HCT116 (cell line): ENCODE measurements at regions not wholly inside any gene's neighbourhood (a gene's known extent, or its start where the extent isn't known, plus 50 kb on each side); places are given as distances from the start of the nearest gene placed in this dataset.

Experiments used
- ATAC-seq: fragments of 200-7000 bp; cut with Tn5 transposase; 2 replicates; pipeline ENCODE4 v1.9.1; 2020; ENCODE audit warnings: mild to moderate bottlenecking, moderate library complexity
- BruUV-seq: library from RNA; stranded (reverse); fragments of 400-500 nt; replicated peaks from 2 replicates; lab custom pipeline; 2021; lab: Mats Ljungman, UMichigan
- CTCF ChIA-PET: fragments of 300-600 bp; sonication (Branson Sonifier 250); formaldehyde crosslinking; loops from one replicate; lab custom pipeline; 2021; ENCODE audit warnings: antibody characterized with exemption; lab: Charles Lee
- POLR2A ChIA-PET: fragments of 300-600, 350-600 bp; sonication (Branson Sonifier 250); formaldehyde crosslinking; loops from one replicate; lab custom pipeline; 2021; ENCODE audit warnings: antibody characterized with exemption; lab: Charles Lee
- RAD21 ChIA-PET, 2 experiments: fragments of 300-600 bp; sonication (Branson Sonifier 250); formaldehyde crosslinking; loops; one replicate each; lab custom pipeline; 2023; ENCODE audit warnings: low total read pairs in 2 of 2; ENCODE audit not compliant: uncharacterized antibody in 2 of 2, unreplicated experiment in 2 of 2, low non-redundant PET in 1 of 2; lab: Charles Lee
- DNase-seq: peaks from one replicate; pipeline ENCODE4 v3.0.0-alpha.2; 2010; ENCODE audit warnings: low read depth, low spot score
- H2AFZ ChIP-seq: fragments of 200-600 bp; shearing (Covaris generic), sonication (generic); 2 replicates; pipeline ENCODE4 v1.6.1; 2017; ENCODE audit warnings: low read depth, mixed run types, mixed read lengths, antibody characterized with exemption, low read length; ENCODE audit not compliant: poor library complexity, severe bottlenecking
- H3K27ac ChIP-seq: 2 replicates; pipeline ENCODE4 v1.5.1; 2012; ENCODE audit warnings: low read depth, low read length
- H3K27me3 ChIP-seq: fragments of 200-600 bp; sonication (generic); 2 replicates; pipeline ENCODE4 v1.6.1; 2016; ENCODE audit warnings: mixed run types, low read length, mixed read lengths; ENCODE audit not compliant: insufficient read depth
- H3K36me3 ChIP-seq, 2 experiments: fragments of 200-500 bp in 1 of 2; fragments of 200-600 bp in 1 of 2; sonication (Bioruptor generic) in 1 of 2; sonication (generic) in 1 of 2; 2 replicates each; pipeline versions ENCODE4 v1.5.1 to v1.6.1; 2014 to 2016; ENCODE audit warnings: low read length in 2 of 2, inconsistent platforms in 1 of 2, mixed read lengths in 1 of 2, mixed run types in 1 of 2; ENCODE audit not compliant: insufficient read depth in 2 of 2, control insufficient read depth in 1 of 2
- H3K4me1 ChIP-seq, 2 experiments: fragments of 200-600 bp in 1 of 2; sonication (generic) in 1 of 2; 2 replicates each; pipeline versions ENCODE4 v1.5.1 to v1.6.1; 2012 to 2017; ENCODE audit warnings: low read length in 2 of 2, inconsistent platforms in 1 of 2, mild to moderate bottlenecking in 1 of 2, mixed read lengths in 1 of 2, mixed run types in 1 of 2, moderate library complexity in 1 of 2; ENCODE audit not compliant: insufficient read depth in 2 of 2, control insufficient read depth in 1 of 2
- H3K4me2 ChIP-seq: fragments of 200-600 bp; sonication (generic); 2 replicates; pipeline ENCODE4 v1.6.1; 2017; ENCODE audit warnings: mixed run types, low read length, mixed read lengths
- H3K4me3 ChIP-seq, 2 experiments: fragments of 200-600 bp in 1 of 2; sonication (generic) in 1 of 2; replicated peaks in 1 of 2; 2 replicates each; pipeline ENCODE4 v1.5.1; 2011 to 2016; ENCODE audit warnings: low read length in 2 of 2, control low read depth in 1 of 2, low read depth in 1 of 2, mild to moderate bottlenecking in 1 of 2, mixed read lengths in 1 of 2, mixed run types in 1 of 2
- H3K79me2 ChIP-seq: fragments of 200-600 bp; sonication (generic); 2 replicates; pipeline ENCODE4 v1.6.1; 2017; ENCODE audit warnings: mild to moderate bottlenecking, mixed run types, low read length, moderate library complexity, mixed read lengths; ENCODE audit not compliant: insufficient read depth
- H3K9ac ChIP-seq: fragments of 200-600 bp; sonication (generic); 2 replicates; pipeline ENCODE4 v1.6.1; 2016; ENCODE audit warnings: low read length, mixed read lengths
- H3K9me2 ChIP-seq: fragments of 200-600 bp; sonication (generic), shearing (Covaris generic); 2 replicates; pipeline ENCODE4 v1.6.1; 2017; ENCODE audit warnings: mixed run types, mild to moderate bottlenecking, moderate library complexity; ENCODE audit not compliant: insufficient read depth
- H3K9me3 ChIP-seq, 2 experiments: fragments of 200-500 bp in 1 of 2; fragments of 200-600 bp in 1 of 2; sonication (Bioruptor generic) in 1 of 2; sonication (generic) in 1 of 2; 2 replicates each; pipeline ENCODE4 v1.6.1; 2014 to 2017; ENCODE audit warnings: low read length in 2 of 2, mixed read lengths in 2 of 2, inconsistent platforms in 1 of 2, low read depth in 1 of 2, mild to moderate bottlenecking in 1 of 2, mixed run types in 1 of 2, moderate library complexity in 1 of 2; ENCODE audit not compliant: control insufficient read depth in 1 of 2, insufficient read depth in 1 of 2
- H4K20me1 ChIP-seq: fragments of 200-600 bp; sonication (generic), shearing (Covaris generic); 2 replicates; pipeline ENCODE4 v1.6.1; 2017; ENCODE audit warnings: mixed run types, mild to moderate bottlenecking, moderate library complexity; ENCODE audit not compliant: insufficient read depth
- ATF3 ChIP-seq: IDR thresholded peaks from 2 replicates; pipeline ENCODE4 v1.6.1; 2012
- CEBPB ChIP-seq: IDR thresholded peaks from 2 replicates; pipeline ENCODE4 v1.6.1; 2012; ENCODE audit warnings: low read depth
- CTCF ChIP-seq, 3 experiments: fragments of 200-600 bp in 1 of 3; sonication (generic) in 1 of 3; IDR thresholded peaks in 2 of 3; conservative IDR thresholded peaks in 1 of 3; 2 replicates each; pipeline ENCODE4 v1.5.1; 2012 to 2017; ENCODE audit warnings: low read depth in 2 of 3, low read length in 2 of 3, antibody characterized with exemption in 1 of 3, borderline replicate concordance in 1 of 3, control low read depth in 1 of 3, mild to moderate bottlenecking in 1 of 3, mixed read lengths in 1 of 3, mixed run types in 1 of 3, moderate library complexity in 1 of 3; ENCODE audit not compliant: insufficient read depth in 1 of 3
- ELF1 ChIP-seq: IDR thresholded peaks from 2 replicates; pipeline ENCODE4 v1.6.1; 2012; ENCODE audit warnings: low read depth, borderline replicate concordance
- EZH2 ChIP-seq: fragments of 200-600 bp; sonication (generic); IDR thresholded peaks from 2 replicates; pipeline ENCODE4 v1.6.1; 2017; ENCODE audit warnings: antibody characterized with exemption, mixed run types
- MAX ChIP-seq: IDR thresholded peaks from 2 replicates; pipeline ENCODE4 v1.6.1; 2012
- POLR2A ChIP-seq: IDR thresholded peaks from 2 replicates; pipeline ENCODE4 v1.7.0; 2011; ENCODE audit warnings: borderline replicate concordance; ENCODE audit not compliant: insufficient read depth, insufficient read length; ENCODE audit errors: extremely low read depth
- POLR2AphosphoS5 ChIP-seq: IDR thresholded peaks from 2 replicates; pipeline ENCODE4 v1.6.1; 2011; ENCODE audit warnings: mild to moderate bottlenecking, low read depth, low read length, moderate library complexity
- RAD21 ChIP-seq: IDR thresholded peaks from 2 replicates; pipeline ENCODE4 v1.6.1; 2012; ENCODE audit warnings: low read depth, mild to moderate bottlenecking
- REST ChIP-seq: IDR thresholded peaks from 2 replicates; pipeline ENCODE4 v1.6.1; 2012; ENCODE audit warnings: low read depth
- SIN3A ChIP-seq: IDR thresholded peaks from 2 replicates; pipeline ENCODE4 v1.6.1; 2012; ENCODE audit warnings: low read depth
- SP1 ChIP-seq: IDR thresholded peaks from 2 replicates; pipeline ENCODE4 v1.6.1; 2012; ENCODE audit warnings: low read depth
- SRF ChIP-seq: IDR thresholded peaks from 2 replicates; pipeline ENCODE4 v1.6.1; 2012; ENCODE audit warnings: low read depth
- TCF7L2 ChIP-seq: IDR thresholded peaks from 2 replicates; pipeline ENCODE4 v1.7.0; 2011; ENCODE audit warnings: borderline replicate concordance, inconsistent platforms; ENCODE audit not compliant: insufficient read depth, insufficient read length; ENCODE audit errors: extremely low read depth
- ZNF274 ChIP-seq: fragments of 200-500 bp; sonication (Bioruptor generic); IDR thresholded peaks from 2 replicates; pipeline ENCODE4 v1.6.1; 2014; ENCODE audit warnings: mild to moderate bottlenecking, low read depth, low read length, inconsistent platforms
- intact Hi-C: fragments of 100-400 bp; cut with micrococcal nuclease; formaldehyde crosslinking; loops from 2 replicates; pipeline ENCODE4 v1.10.0; 2022

GRCh38 chr14:84751745-84752144 lies 778.2 kb upstream of the FLRT2 start:
- POLR2A ChIA-PET, result no interaction called here
- BruUV-seq, result no TSS peak
- no peaks in the 10 kb centered on the region for H3K36me3 ChIP-seq
- TF ChIP-seq CEBPB, result no peak
- no peak for TF ChIP-seq ELF1
- no peak for TF ChIP-seq EZH2
- TF ChIP-seq TCF7L2, result no peak
- no peak for TF ChIP-seq POLR2AphosphoS5
- TF ChIP-seq ZNF274, result no peak
- no peak for TF ChIP-seq POLR2A
- no peak for TF ChIP-seq MAX
- no peak for TF ChIP-seq SRF
- no peak for TF ChIP-seq SP1
- TF ChIP-seq REST, result no peak
- no peak for TF ChIP-seq CTCF (IDR thresholded peaks at IDR 0.05 in 2 of 3, conservative IDR thresholded peaks at IDR 0.05 in 1 of 3; ENCODE audit: borderline replicate concordance in 1 of 3, insufficient read depth in 1 of 3, low read depth in 2 of 3, low read length in 2 of 3)
- no peak for TF ChIP-seq ATF3
- TF ChIP-seq RAD21, result no peak
- TF ChIP-seq SIN3A, result no peak
- peaks cover 7 to 19% of the 10 kb centered on the region in 2 experiments; a peak in 1 of 4 replicates for H3K9me3 ChIP-seq
- no peaks in the 10 kb centered on the region for H4K20me1 ChIP-seq
- no peak overlapping the region for H3K9ac ChIP-seq
- H3K27ac ChIP-seq, result no peak overlapping the region
- CTCF ChIA-PET, result no interaction called here
- ATAC-seq (no peak), DNase-seq (no peak)
- H3K4me2 ChIP-seq, result no peak overlapping the region
- no peaks in the 10 kb centered on the region for H3K27me3 ChIP-seq
- no peaks in the 10 kb centered on the region for H3K9me2 ChIP-seq
- intact Hi-C loops, result no loop called here
- H3K4me1 ChIP-seq, result no peaks in the 10 kb centered on the region
- H3K79me2 ChIP-seq, result no peaks in the 10 kb centered on the region
- H3K4me3 ChIP-seq, result no peak overlapping the region
- H2AFZ ChIP-seq, result no peak overlapping the region
- RAD21 ChIA-PET, result no interaction called here
